Neural crest cell (in vitro differentiated cells): ENCODE measurements at regions not wholly inside any gene's neighbourhood (a gene's known extent, or its start where the extent isn't known, plus 50 kb on each side); places are given as distances from the start of the nearest gene placed in this dataset.

Experiments used
- DNase-seq: peaks from one replicate; pipeline ENCODE4 v3.0.0; 2021; ENCODE audit warnings: low read depth, mixed read lengths, low spot score
- H3K27ac Mint-ChIP-seq: one replicate; pipeline ENCODE4 v1.8.0; 2021; ENCODE audit warnings: mild to moderate bottlenecking, mixed read lengths; ENCODE audit not compliant: unreplicated experiment
- H3K27me3 Mint-ChIP-seq: 2 replicates; pipeline ENCODE4 v1.8.0; 2021; ENCODE audit warnings: low read depth, mild to moderate bottlenecking, mixed read lengths
- H3K36me3 Mint-ChIP-seq: 2 replicates; pipeline ENCODE4 v1.8.0; 2021; ENCODE audit warnings: low read depth, mild to moderate bottlenecking, mixed read lengths
- H3K4me1 Mint-ChIP-seq: 2 replicates; pipeline ENCODE4 v1.8.0; 2021; ENCODE audit warnings: mixed read lengths
- H3K4me3 Mint-ChIP-seq: one replicate; pipeline ENCODE4 v1.8.0; 2021; ENCODE audit warnings: mild to moderate bottlenecking, mixed read lengths
- H3K9me3 Mint-ChIP-seq: 2 replicates; pipeline ENCODE4 v1.8.0; 2021; ENCODE audit warnings: mixed read lengths
- CTCF ChIP-seq: fragments of 200-600 bp; sonication (generic); conservative IDR thresholded peaks from 2 replicates; pipeline ENCODE4 v1.5.0; 2021; ENCODE audit warnings: antibody characterized with exemption, mild to moderate bottlenecking

- DNase-seq, result no peak
- no peak overlapping the region for H3K27ac Mint-ChIP-seq
- no peaks in the 10 kb centered on the region for H3K36me3 Mint-ChIP-seq
- no peaks in the 10 kb centered on the region for H3K27me3 Mint-ChIP-seq
- no peaks in the 10 kb centered on the region for H3K4me1 Mint-ChIP-seq
- no peak for TF ChIP-seq CTCF
- no peaks in the 10 kb centered on the region for H3K9me3 Mint-ChIP-seq
- H3K4me3 Mint-ChIP-seq, result no peak overlapping the region
Measured at GRCh38 chr1:208431721-208432120, 187.5 kb upstream of the PLXNA2 start.

- H3K4me1 Mint-ChIP-seq, result no peaks in the 10 kb centered on the region
- DNase-seq, result no peak
- TF ChIP-seq CTCF, result no peak
- no peak overlapping the region for H3K27ac Mint-ChIP-seq
- no peaks in the 10 kb centered on the region for H3K36me3 Mint-ChIP-seq
- H3K9me3 Mint-ChIP-seq, result no peaks in the 10 kb centered on the region
- no peak overlapping the region for H3K4me3 Mint-ChIP-seq
- H3K27me3 Mint-ChIP-seq, result no peaks in the 10 kb centered on the region
Measured at GRCh38 chr1:208432346-208432745, 188.2 kb upstream of the PLXNA2 start.

- TF ChIP-seq CTCF, result no peak
- no peak overlapping the region for H3K27ac Mint-ChIP-seq
- no peaks in the 10 kb centered on the region for H3K4me1 Mint-ChIP-seq
- no peaks in the 10 kb centered on the region for H3K9me3 Mint-ChIP-seq
- no peaks in the 10 kb centered on the region for H3K27me3 Mint-ChIP-seq
- H3K4me3 Mint-ChIP-seq, result no peak overlapping the region
- no peak for DNase-seq
- H3K36me3 Mint-ChIP-seq, result no peaks in the 10 kb centered on the region
Measured at GRCh38 chr1:208433086-208433485, 188.9 kb upstream of the PLXNA2 start.

- no peaks in the 10 kb centered on the region for H3K4me1 Mint-ChIP-seq
- no peak for TF ChIP-seq CTCF
- H3K27ac Mint-ChIP-seq, result no peak overlapping the region
Measured at GRCh38 chr1:208433971-208434370, 189.8 kb upstream of the PLXNA2 start.

GRCh38 chr1:208437401-208437800, 193.2 kb upstream of the PLXNA2 start:
- Mint-ChIP-seq H3K27ac (no peak overlapping the region), H3K9me3 (peaks cover 8% of the 10 kb centered on the region), H3K4me1 (no peaks in the 10 kb centered on the region), H3K36me3 (peaks cover under 1% of the 10 kb centered on the region), H3K27me3 (no peaks in the 10 kb centered on the region), H3K4me3 (no peak overlapping the region)
- no peak for TF ChIP-seq CTCF
- no peak for DNase-seq

More at GRCh38 chr1:208433971-208434370, 189.8 kb upstream of the PLXNA2 start:
- Mint-ChIP-seq H3K9me3 (no peaks in the 10 kb centered on the region), H3K27me3 (no peaks in the 10 kb centered on the region), H3K36me3 (no peaks in the 10 kb centered on the region), H3K4me3 (no peak overlapping the region)
- no peak for DNase-seq
